GM21723 (cell line): ENCODE measurements at regions not wholly inside any gene's neighbourhood (a gene's known extent, or its start where the extent isn't known, plus 50 kb on each side); places are given as distances from the start of the nearest gene placed in this dataset.
"Not testable (repeated sequence)": the region's sequence is repeated elsewhere in the genome, so short reads cannot be mapped to it uniquely, and the experiment has no call there.

ENCODE experiments used
- ATAC-seq: cut with Tn5 transposase; IDR thresholded peaks from one replicate; pipeline ENCODE4 v1.9.1; 2021; ENCODE audit warnings: mild to moderate bottlenecking, moderate library complexity; ENCODE audit not compliant: unreplicated experiment

DNA sequence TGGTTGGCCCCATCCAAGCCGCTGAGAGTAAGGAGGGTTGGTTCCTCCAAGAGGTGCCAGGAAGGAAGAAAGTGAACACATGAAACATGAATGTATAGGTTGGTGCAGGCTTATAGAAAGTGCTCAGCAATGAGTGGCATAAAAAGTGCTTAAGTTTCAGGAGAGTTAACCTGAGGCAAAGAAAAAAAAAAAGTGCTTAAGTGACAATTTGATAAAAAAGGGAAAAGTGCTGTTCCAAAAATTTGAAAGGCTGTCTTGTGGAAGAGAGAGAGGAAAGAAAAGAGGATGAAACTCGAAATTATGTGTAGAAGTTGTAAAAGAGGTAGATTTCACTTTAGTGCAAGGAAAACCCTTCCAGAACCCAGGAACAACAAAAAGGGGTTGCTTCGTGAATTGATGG lies 85.5 kb upstream of the MAP4K4 start:
- ATAC-seq: no peak

DNA sequence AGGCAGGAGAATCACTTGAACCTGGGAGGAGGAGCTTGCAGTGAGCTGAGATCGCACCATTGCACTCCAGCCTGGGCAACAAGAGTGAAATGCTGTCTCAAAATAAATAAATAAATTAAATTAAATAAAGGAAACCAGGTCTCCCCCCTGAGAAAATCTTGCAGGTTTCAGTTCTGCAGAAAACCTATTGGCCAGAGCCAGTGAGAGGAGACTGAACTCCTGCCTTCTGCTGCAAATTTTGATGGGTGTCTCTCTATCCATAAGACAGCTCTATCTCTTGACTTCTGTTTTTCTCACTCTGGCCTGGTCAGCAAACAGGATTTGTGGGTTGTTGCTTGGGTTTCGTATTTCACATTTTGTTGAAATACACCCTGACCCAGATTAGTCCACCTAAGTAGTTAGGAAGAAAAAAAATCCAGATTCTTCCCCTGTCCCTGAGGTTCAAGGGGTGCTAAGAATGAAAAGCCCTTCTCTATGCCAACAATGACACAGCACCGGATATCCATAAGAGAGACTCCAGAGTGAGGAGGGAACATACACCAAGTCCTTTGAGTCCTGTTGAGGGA lies 86.7 kb upstream of the MAP4K4 start:
- ATAC-seq: no peak

DNA sequence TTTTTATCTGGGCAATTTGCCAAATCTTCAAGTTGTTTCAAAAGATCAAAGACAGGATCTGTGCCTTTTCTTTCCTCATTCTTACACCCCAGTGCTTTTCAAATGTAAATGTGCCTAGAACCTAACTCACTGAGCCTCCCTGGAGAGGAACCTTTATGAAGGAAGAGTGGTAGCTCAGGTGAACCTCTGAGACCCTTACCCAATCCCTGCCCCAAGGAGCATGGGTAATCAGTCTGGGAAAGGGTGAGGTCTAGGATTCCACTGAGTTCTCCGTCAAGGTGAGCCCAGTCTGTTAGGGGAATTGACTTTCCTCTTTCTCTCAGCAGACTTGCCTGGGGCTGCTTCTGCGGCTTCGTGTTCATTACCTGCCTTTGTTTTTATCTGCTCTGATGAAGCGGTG lies 88.1 kb upstream of the MAP4K4 start:
- no peak for ATAC-seq

DNA sequence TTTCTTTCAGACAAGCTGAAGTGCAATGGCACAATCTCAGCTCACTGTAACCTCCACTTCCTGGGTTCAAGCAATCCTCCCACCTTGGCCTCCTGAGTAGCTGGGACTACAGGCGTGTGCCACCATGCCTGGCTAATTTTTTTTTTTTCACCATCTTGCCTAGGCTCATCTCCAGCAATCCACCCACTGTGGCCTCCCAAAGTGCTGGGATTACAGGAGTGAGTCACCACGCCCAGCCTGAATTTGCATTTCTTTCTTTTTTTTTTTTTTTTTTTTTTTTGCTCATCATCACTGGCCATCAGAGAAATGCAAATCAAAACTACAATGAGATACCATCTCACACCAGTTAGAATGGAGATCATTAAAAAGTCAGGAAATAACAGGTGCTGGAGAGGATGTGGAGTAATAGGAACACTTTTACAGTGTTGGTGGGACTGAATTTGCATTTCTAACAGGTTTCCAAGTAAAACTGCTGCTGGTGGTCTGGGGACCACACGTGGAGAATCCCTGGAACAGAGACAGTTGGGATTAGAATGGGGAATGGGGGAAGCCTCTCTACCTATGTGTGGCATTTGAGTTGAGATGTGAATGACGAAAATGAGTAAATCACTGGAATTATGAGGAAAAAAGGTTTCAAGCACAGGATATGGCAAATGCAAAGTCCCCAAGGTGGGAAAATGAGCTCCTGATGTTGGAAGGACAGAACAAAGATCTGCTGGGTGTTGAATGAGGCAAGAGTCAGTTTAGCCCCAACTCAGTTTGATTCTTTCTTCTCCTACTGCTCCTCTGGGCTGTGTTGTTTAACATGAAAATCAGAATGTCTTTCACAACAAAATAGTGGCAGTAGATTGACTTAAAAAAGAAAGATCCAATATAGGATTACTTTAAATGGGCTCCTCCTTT lies 88.8 kb upstream of the MAP4K4 start:
- no peak for ATAC-seq

DNA sequence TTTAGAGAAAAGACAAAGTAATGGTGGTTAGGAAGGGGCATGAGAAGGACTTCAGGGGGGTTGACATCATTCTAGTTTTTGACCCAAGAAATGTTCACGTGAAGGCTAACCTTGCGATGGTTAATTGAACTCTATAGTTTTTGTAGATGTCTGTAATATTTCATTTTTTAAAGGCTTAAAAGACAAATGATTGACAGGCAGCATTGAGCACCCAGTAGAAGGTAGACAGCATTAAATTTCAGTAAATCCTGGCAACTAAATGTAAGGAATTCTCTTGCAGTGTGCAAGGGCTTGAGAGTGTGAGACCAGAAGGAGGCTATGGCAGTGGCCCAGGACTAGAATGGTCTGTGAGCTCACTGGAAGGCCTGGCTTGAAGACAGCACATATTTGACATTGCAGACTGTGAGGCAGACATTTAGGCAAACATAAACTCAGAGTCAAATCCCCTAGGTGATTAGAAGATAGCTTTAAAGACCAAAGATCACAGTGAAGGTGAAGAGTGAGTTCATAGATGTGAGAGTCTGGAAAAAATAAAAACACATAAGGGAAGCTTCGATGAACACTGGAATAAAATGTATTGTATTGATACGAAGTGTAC lies 100.1 kb upstream of the MAP4K4 start:
- ATAC-seq: no peak

DNA sequence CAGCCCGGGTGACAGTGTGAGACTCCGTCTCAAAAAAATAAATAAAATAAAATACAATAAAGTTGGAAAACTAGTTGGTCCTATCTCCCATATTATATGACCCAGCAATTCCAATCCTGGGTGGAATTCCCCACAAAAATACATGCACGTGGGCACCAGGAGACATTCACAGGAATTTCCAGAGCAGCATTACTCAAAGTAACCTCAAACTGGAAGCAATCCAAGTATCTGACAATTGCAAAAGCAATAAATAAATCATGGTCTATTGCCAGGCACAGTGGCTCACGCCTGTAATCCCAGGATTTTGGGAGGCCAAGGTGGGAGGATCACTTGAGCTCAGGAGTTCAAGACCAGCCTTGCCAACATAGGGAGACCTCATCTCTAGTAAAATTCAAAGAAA lies 101.2 kb upstream of the MAP4K4 start:
- no peak for ATAC-seq

DNA sequence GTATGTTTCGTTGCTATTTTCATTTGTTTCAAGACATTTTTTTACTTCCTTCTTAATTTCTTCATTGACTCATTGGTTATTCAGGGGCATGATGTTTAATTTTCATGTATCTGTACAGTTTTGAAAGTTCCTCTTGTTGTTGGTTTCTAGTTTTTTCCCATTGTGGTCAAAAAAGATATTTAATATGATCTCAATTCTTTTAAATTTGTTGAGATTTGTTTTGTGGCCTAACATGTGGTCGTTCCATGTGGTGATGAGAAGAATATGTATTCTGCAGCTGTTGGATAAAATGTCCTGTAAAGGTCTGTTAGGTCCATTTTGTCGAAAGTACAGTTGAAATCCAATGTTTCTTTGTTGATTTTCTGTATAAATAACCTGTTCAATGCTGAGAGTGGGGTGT lies 110.3 kb upstream of the MAP4K4 start:
- ATAC-seq: no peak

DNA sequence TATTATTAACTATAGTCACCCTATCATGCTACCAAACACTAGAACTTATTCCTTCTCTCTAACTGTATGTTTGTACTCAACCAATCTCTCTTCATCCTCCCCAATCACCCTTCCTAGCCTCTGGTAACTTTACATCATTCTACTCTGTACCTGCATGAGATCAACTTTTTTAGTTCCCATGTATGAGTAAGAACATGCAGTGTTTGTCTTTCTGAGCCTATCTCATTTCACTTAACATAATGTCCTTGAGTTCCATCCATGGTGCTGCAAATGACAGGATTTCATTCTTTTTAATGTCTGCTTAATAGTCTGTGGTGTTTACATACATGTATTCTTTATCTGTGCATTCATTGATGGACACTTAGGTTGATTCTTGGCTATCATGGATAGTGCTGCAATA lies 108.9 kb upstream of the RFX8 start:
- ATAC-seq: no peak

DNA sequence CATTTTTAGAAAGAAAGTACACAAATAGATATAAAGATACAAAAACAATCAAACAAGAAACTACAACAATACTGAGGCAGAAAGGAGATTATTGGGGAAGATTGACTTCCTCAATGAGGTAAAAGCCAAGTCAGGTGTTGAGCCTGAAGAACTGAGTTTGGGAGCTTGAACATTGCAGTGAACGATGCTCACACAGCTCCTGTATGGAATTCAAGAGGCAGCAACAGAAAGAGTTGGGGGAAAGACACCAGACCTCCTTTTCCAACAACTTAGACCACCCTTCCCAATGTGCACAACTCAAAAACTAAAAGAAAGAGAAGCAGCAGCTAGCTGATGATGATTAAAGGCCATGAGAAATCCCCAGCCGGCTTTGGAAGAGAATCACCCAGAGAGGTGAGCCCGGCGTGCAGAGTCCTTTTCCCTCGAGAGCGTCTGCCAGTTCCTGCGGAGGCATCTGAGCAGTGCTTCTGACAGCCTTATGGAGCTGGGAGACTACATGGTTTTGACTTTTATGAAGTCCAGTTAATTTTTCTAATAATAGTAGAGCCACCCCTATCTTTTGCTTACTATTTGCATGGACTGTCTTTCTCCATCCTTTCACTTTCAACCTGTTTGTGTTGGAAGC lies 106.9 kb upstream of the RFX8 start:
- ATAC-seq: no peak

DNA sequence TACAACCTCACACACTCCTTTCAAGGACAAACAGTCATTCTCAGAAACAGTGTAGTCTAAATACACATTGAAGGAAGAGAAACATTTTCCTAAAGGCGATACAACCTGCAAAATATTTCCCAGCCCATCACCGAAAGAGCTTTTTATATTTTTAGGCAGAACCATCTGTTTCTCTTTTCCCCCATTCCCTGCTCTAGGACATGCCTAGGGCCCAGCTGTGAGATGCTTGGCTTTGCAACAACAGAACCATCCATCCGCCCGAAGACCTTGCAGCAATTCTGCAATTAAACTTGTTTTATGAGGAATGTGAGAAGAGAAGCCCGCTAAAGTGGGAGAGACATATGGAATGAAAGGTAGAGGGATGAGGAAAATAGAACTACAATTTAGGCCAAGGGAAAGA lies 105.6 kb upstream of the RFX8 start:
- ATAC-seq: no peak

DNA sequence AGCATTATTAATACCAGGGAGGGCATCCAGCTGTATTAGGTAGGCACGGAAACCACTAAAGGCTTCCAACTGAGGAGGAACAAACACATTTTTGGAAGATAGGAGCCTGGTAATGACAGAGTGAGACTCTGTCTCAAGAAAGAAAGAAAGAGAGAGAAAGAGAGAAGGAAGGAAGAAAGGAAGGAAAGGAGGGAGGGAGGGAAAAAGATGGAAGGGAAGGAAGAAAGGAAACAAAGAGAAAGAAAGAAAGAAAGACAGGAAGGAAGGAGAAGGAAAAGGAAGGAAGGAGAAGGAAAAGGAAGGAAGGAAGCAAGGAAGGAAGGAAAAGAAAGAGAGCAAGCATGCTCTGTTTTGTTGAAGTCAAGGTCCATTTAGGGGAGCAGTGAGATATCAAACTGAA lies 103.8 kb upstream of the RFX8 start:
- ATAC-seq: no peak

DNA sequence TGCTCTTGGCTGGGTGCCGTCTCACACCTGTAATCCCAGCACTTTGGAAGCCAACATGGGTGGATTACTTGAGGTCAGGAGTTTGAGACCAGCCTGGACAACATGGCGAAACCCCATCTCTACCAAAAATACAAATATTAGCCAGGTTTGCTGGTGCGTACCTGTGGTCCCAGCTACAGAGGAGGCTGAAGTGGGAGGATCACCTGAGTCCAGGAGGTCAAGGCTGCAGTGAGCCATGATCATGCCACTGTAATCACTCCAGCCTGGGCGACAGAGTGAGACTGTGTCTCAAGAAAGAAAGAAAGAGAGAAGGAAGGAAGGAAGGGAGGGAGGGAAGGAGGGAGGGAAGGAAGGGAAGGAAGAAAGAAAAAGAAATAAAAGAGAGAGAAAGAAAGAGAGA lies 103.2 kb upstream of the RFX8 start:
- not testable (repeated sequence) for ATAC-seq

DNA sequence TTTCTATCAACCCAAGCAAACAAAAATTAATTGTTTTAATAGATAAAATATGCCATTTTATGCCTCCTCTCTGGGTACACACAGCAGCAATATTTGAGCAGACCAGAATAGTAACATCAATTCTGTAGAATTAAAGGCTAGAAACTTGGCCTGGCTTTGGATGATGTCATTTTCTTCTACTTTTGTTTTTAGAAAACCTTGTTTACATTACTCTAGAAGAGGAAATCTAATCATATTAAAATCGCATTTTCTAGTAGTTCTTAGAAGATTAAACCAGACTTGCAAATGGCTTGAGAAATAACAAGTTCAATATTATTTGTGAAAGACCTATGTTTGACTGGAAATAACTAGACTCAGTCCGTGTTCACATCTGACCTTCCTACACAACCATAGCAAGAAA lies 102.3 kb upstream of the RFX8 start:
- no peak for ATAC-seq

DNA sequence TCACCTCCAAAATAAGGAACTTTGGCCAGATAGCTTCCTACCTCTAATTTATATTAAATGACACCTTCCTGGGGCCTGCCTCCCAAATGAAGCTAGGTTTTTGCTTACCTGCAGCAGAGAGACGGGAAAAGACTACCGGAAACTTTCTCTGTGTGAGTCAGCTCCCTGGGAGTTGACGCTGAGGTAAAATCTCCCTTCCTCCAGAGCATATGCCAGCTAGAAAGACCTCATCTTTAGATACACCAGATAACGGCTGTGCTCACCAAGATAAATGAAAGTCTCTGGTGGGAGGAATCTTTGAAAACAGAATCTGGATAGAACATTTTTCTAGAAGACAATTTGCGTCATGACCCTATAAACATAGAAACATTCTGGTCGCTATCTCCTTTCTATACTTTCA lies 99.7 kb upstream of the RFX8 start:
- ATAC-seq: no peak

DNA sequence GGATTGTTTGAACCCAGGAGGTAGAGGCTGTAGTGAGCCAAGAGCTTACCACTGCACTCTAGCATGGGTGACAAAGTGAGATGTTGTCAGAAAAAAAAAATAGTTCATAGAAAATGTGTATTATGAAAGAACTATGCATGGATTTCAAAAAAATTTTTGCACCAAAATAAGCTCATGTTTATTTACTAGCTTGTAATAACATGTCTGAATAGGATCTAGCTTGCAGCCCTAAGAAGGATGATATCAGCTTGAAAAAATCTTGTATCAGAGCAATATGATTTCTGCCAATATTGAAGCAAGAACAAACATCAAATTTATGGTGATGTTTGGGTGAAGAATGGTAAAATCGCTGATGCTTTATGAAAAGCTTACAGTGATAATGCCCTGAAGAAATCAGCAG lies 97.0 kb upstream of the RFX8 start:
- ATAC-seq: no peak

DNA sequence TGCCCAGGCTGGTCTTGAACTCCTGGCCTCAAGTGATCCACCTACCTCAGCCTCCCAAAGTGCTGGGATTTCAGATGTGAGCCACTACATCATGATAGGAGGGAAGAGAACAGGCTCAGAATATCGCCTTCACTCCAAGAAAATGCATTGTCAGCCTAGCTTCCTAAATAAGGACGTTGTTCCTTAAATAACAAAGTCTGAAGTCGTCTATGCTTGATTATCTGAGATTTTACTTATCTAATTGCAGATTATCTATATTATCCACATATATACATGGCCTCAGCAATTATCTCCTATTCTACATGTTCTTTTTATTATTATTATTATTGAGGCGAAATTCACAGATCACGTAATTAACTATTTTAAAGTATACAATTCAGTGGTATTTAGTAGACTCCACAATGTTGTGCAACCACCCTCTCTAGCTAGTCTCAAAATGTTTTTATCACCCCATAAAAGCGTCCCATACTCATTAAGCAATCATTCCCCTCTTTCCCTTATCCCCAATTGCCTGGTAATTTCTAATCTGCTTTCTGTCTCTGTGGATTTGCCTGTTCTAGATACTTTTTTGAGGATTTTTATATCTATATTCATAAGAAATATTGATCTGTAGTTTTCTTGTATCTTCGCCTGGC lies 95.1 kb upstream of the RFX8 start:
- ATAC-seq: no peak

DNA sequence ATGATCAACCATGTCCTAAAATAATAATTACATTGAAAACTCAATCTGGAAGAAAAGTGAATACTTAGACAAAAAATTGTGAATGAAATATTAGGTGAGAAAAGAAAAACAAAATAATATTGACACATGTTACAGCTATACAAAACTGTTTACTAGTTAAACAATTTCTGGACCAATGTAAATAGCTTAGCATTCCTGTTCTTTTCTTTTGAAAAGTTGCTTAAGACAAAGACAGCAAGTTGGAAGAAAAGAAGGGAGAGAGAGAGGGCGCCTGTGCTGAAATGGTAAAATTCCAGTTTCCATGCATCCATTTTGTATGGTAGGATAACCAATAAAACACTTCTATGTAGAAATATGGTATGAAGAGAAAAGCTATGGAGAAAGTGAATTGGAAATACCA lies 94.1 kb upstream of the RFX8 start:
- no peak for ATAC-seq

DNA sequence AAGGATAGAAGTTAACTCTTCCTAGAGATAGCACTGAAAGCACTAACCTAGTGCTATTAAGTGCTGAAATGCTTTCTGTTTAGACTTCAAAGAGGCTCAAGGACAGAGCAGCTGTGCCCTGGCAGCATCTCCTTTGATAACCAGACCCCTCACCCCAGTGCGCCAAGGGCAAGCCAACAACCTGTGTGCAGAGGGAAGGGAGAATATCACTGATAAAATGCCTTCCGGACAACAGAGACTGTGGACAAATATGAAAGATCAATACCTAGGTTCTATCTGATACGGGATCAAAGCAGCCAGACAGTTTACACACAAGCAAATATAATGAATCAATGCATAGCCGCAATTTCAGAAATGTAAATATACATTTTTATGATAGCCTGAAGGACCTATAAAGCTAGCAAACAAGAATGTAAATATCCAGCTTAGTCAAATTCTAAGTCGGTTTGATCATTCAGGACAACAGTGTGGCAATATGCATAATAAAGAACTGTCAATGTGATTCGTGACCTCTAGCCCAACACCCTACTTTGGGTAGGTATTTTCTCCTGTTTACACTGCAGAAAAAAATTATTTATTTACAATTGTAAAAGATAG lies 91.8 kb upstream of the RFX8 start:
- no peak for ATAC-seq

DNA sequence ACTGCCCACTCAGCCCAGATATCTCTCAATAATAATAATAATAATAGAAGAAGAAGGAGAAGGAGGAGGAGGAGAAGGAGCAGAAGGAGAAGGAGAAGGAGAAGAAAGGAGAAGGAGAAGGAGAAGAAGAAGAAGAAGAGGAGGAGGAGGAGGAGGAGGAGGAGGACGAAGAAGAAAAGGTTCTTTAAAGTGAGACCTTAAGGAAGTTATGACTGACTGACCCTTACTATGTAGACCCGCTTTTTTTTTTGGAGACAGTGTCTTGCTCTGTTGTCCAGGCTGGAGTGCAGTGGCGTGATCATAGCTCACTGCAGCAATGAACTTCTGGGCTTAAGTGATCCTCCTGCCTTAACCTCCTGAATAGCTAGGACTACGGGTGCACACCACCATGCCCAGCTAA lies 88.9 kb upstream of the RFX8 start:
- ATAC-seq: no peak

DNA sequence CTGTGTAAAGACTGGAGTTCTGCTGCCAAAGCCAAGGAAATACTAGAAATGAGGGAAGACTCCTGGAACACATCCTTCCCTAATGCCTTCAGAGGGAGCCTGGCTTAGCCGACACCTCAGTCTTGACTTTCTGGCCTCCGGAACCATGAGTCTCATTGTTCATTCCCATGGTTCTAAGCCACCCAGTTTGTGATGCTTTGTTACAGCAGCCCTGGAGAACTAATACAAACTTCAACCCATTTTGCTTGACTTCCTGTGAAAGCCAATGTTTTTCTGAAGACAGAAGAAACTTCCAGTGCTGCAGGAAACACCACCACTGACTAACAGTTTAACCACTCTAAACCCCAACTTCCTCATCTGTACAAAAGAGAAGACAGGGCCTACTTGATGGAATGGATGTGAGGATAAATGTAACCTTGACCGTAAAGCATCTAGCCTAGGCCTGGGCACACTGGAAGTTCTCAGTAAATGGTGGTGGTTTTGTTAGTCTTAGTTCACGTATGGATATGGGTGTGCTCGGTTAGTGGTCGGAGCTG lies 85.9 kb upstream of the RFX8 start:
- ATAC-seq: no peak

DNA sequence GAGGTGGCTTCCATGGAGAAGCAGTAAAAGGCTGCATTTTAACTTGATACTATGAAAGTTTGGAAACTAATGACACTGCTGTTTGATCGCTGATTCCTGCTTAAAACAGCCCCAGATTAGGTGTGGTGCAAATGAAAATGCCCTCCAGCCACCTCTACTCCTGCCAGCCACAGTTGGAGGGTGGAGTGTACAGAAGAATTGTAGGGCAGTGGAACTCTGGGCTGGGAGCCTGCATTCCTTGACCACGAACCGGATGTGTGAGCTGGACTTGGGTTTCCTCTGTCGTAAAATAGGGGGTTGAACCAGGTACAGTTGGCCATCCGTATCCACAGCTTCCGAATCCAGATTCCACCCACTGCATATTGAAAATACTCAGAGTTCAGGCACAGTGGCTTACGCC lies 84.6 kb upstream of the RFX8 start:
- ATAC-seq: no peak
